WTC11 (cell line): ENCODE measurements at regions not wholly inside any gene's neighbourhood (a gene's known extent, or its start where the extent isn't known, plus 50 kb on each side); places are given as distances from the start of the nearest gene placed in this dataset.

ENCODE experiments used
- ATAC-seq: fragments of 200-7000 bp; cut with Tn5 transposase; 2 replicates; pipeline ENCODE4 v1.10.0; 2021; ENCODE audit warnings: mild to moderate bottlenecking, moderate library complexity
- CTCF ChIA-PET: fragments of 300-600 bp; sonication (Branson Sonifier 250); formaldehyde crosslinking; loops from one replicate; lab custom pipeline; 2021; ENCODE audit warnings: antibody characterized with exemption; lab: Charles Lee
- POLR2A ChIA-PET: fragments of 350-600 bp; sonication (Branson Sonifier 250); formaldehyde crosslinking; loops from one replicate; lab custom pipeline; 2021; ENCODE audit warnings: antibody characterized with exemption; lab: Charles Lee
- DNase-seq: peaks from one replicate; pipeline ENCODE4 v3.0.0; 2021; ENCODE audit warnings: low spot score
- H3K27ac Mint-ChIP-seq: 2 replicates; pipeline ENCODE4 v1.8.0; 2021; ENCODE audit warnings: mixed read lengths
- H3K27me3 Mint-ChIP-seq: 2 replicates; pipeline ENCODE4 v1.8.0; 2021; ENCODE audit warnings: low read depth, mild to moderate bottlenecking, moderate library complexity, mixed read lengths
- H3K36me3 Mint-ChIP-seq: 2 replicates; pipeline ENCODE4 v1.8.0; 2021; ENCODE audit warnings: mixed read lengths
- H3K4me1 Mint-ChIP-seq: 2 replicates; pipeline ENCODE4 v1.8.0; 2022; ENCODE audit warnings: mixed read lengths
- H3K4me3 Mint-ChIP-seq: 2 replicates; pipeline ENCODE4 v1.8.0; 2021; ENCODE audit warnings: mild to moderate bottlenecking, moderate library complexity, mixed read lengths
- H3K9me3 Mint-ChIP-seq: 2 replicates; pipeline ENCODE4 v1.8.0; 2021; ENCODE audit warnings: mixed read lengths
- ATF1 ChIP-seq: sonication (generic); formaldehyde crosslinking; IDR thresholded peaks from 2 replicates; pipeline ENCODE4 v1.8.1; 2023; ENCODE audit warnings: mild to moderate bottlenecking, moderate library complexity, missing genetic modification reagents
- CREB1 ChIP-seq: sonication (generic); formaldehyde crosslinking; IDR thresholded peaks from 2 replicates; pipeline ENCODE4 v1.8.0; 2023; ENCODE audit warnings: mild to moderate bottlenecking, missing genetic modification reagents
- FOXP4 ChIP-seq: sonication (generic); formaldehyde crosslinking; IDR thresholded peaks from 2 replicates; pipeline ENCODE4 v1.8.0; 2022; ENCODE audit warnings: mild to moderate bottlenecking, missing genetic modification reagents
- GRHL2 ChIP-seq: fragments of 250-450 bp; sonication (Bioruptor Pico); IDR thresholded peaks from 2 replicates; pipeline ENCODE4 v1.8.0; 2022; ENCODE audit warnings: mild to moderate bottlenecking, moderate library complexity; ENCODE audit not compliant: insufficient replicate concordance, severe bottlenecking
- GTF2I ChIP-seq: fragments of 250-450 bp; sonication (Bioruptor Pico); conservative IDR thresholded peaks from 2 replicates; pipeline ENCODE4 v1.4.0; 2021; ENCODE audit warnings: mild to moderate bottlenecking
- JAZF1 ChIP-seq: fragments of 250-450 bp; sonication (Bioruptor Pico); IDR thresholded peaks from 2 replicates; pipeline ENCODE4 v1.9.0; 2021; ENCODE audit warnings: moderate library complexity, mild to moderate bottlenecking, inconsistent platforms
- KAT7 ChIP-seq: sonication (generic); formaldehyde crosslinking; IDR thresholded peaks from 2 replicates; pipeline ENCODE4 v1.8.1; 2023; ENCODE audit warnings: missing genetic modification reagents, mild to moderate bottlenecking, borderline replicate concordance
- NR1H2 ChIP-seq: sonication (generic); formaldehyde crosslinking; IDR thresholded peaks from 2 replicates; pipeline ENCODE4 v1.9.0; 2021; ENCODE audit warnings: mild to moderate bottlenecking, moderate library complexity, missing genetic modification reagents
- RELA ChIP-seq: sonication (generic); formaldehyde crosslinking; IDR thresholded peaks from 2 replicates; pipeline ENCODE4 v1.8.1; 2022; ENCODE audit warnings: missing genetic modification reagents, mild to moderate bottlenecking, borderline replicate concordance
- RORB ChIP-seq: fragments of 250-450 bp; sonication (Bioruptor Pico); IDR thresholded peaks from 2 replicates; pipeline ENCODE4 v1.9.0; 2021; ENCODE audit warnings: mild to moderate bottlenecking
- SMAD3 ChIP-seq: sonication (generic); formaldehyde crosslinking; IDR thresholded peaks from 2 replicates; pipeline ENCODE4 v1.8.0; 2022; ENCODE audit warnings: missing genetic modification reagents, mild to moderate bottlenecking, borderline replicate concordance
- SOX15 ChIP-seq: fragments of 250-450 bp; sonication (Bioruptor Pico); IDR thresholded peaks from 2 replicates; pipeline ENCODE4 v1.9.0; 2021; ENCODE audit warnings: mild to moderate bottlenecking
- TCF7 ChIP-seq: sonication (generic); formaldehyde crosslinking; IDR thresholded peaks from 2 replicates; pipeline ENCODE4 v1.8.0; 2022; ENCODE audit warnings: mild to moderate bottlenecking, low read depth, missing genetic modification reagents, moderate library complexity
- ZNF317 ChIP-seq: sonication (generic); formaldehyde crosslinking; IDR thresholded peaks from 2 replicates; pipeline ENCODE4 v1.8.1; 2023; ENCODE audit warnings: low read depth, mild to moderate bottlenecking, moderate library complexity, missing genetic modification reagents, borderline replicate concordance
- ZNF396 ChIP-seq: fragments of 250-450 bp; sonication (Bioruptor Pico); IDR thresholded peaks from 2 replicates; pipeline ENCODE4 v1.8.0; 2021; ENCODE audit warnings: mild to moderate bottlenecking, moderate library complexity, borderline replicate concordance
- TF ChIP-seq, protein P1 (sequence below): fragments of 250-450 bp; sonication (Bioruptor Pico); IDR thresholded peaks from 2 replicates; pipeline ENCODE4 v1.9.0; 2021; ENCODE audit warnings: moderate library complexity, mild to moderate bottlenecking, inconsistent platforms, borderline replicate concordance
- TF ChIP-seq, protein P2 (sequence below): fragments of 250-450 bp; sonication (Bioruptor Pico); IDR thresholded peaks from 2 replicates; pipeline ENCODE4 v1.9.0; 2021; ENCODE audit warnings: mild to moderate bottlenecking
- TF ChIP-seq, protein P3 (sequence below): sonication (generic); formaldehyde crosslinking; IDR thresholded peaks from 2 replicates; pipeline ENCODE4 v1.8.0; 2023; ENCODE audit warnings: missing genetic modification reagents

DNA sequence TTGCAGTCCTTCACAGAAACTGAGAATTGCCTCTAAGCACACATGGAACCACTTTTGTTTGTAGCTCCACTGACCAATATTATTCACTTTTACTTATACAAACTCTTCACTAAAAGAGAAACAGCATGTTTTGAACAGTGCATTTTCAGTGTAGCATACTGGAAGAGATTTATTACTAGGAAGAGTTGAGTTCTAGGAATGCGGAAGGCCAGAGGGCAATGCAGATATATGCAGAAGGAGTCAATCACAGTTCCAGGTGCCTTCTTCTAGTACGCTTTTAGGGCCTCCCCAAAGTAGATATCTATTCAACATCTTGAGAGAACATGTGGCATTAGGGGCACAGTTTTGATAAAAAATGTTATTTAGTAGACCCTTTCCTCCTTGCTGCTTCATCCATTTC is 1654.0 kb upstream of the ZEB2 start (continued):
- TF ChIP-seq KAT7 (CRISPR knock-in tag): no peak
- TF ChIP-seq, protein P1, sequence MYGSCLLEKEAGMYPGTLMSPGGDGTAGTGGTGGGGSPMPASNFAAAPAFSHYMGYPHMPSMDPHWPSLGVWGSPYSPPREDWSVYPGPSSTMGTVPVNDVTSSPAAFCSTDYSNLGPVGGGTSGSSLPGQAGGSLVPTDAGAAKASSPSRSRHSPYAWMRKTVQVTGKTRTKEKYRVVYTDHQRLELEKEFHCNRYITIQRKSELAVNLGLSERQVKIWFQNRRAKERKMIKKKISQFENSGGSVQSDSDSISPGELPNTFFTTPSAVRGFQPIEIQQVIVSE (CRISPR knock-in tag): no peak
- no peak for TF ChIP-seq TCF7 (CRISPR knock-in tag)
- TF ChIP-seq, protein P2, sequence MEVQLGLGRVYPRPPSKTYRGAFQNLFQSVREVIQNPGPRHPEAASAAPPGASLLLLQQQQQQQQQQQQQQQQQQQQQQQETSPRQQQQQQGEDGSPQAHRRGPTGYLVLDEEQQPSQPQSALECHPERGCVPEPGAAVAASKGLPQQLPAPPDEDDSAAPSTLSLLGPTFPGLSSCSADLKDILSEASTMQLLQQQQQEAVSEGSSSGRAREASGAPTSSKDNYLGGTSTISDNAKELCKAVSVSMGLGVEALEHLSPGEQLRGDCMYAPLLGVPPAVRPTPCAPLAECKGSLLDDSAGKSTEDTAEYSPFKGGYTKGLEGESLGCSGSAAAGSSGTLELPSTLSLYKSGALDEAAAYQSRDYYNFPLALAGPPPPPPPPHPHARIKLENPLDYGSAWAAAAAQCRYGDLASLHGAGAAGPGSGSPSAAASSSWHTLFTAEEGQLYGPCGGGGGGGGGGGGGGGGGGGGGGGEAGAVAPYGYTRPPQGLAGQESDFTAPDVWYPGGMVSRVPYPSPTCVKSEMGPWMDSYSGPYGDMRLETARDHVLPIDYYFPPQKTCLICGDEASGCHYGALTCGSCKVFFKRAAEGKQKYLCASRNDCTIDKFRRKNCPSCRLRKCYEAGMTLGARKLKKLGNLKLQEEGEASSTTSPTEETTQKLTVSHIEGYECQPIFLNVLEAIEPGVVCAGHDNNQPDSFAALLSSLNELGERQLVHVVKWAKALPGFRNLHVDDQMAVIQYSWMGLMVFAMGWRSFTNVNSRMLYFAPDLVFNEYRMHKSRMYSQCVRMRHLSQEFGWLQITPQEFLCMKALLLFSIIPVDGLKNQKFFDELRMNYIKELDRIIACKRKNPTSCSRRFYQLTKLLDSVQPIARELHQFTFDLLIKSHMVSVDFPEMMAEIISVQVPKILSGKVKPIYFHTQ (CRISPR knock-in tag): no peak
- TF ChIP-seq, all 79 proteins: peak for 0

DNA sequence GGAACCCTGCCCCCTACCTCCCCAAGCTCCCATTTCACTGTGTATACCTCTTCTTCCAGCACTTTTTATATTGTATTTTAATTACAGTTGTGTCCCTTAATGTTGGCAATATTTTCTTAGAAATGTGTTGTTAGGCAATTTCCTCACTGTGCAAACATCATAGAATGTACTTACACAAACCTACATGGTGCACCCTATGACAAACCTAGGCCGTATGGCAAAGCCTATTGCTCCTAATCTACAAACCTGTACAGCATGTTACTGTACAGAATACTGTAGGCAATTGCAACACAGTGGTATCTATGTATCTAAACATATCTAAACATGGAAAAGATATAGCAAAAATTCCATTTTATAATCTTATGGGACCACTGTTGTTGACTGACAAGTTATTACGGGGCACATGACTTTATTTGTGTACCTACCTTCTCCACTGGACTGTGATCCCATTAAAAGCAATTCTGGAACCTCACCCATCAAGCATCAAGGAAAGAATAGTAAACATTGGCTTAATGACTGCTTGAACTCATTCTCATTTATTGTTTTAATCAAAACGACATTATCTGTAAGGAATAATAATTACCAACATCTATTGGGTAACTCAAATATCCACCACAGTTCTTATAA is 1641.5 kb upstream of the ZEB2 start:
- no peaks in the 10 kb centered on the region for H3K4me1 Mint-ChIP-seq
- H3K27me3 Mint-ChIP-seq: no peaks in the 10 kb centered on the region
- ATAC-seq (no peak), DNase-seq (no peak)
- TF ChIP-seq ZNF317 (CRISPR knock-in tag) (no peak), SOX15 (CRISPR knock-in tag) (no peak), CREB1 (no peak), ATF1 (CRISPR knock-in tag) (no peak), SMAD3 (no peak), JAZF1 (CRISPR knock-in tag) (no peak), RORB (CRISPR knock-in tag) (no peak), GTF2I (CRISPR knock-in tag) (no peak), RELA (CRISPR knock-in tag) (no peak), ZNF396 (CRISPR knock-in tag) (no peak), NR1H2 (CRISPR knock-in tag) (no peak), FOXP4 (CRISPR knock-in tag) (no peak), GRHL2 (CRISPR knock-in tag) (no peak)
- TF ChIP-seq, protein P1 (CRISPR knock-in tag): no peak
- TF ChIP-seq, protein P3, sequence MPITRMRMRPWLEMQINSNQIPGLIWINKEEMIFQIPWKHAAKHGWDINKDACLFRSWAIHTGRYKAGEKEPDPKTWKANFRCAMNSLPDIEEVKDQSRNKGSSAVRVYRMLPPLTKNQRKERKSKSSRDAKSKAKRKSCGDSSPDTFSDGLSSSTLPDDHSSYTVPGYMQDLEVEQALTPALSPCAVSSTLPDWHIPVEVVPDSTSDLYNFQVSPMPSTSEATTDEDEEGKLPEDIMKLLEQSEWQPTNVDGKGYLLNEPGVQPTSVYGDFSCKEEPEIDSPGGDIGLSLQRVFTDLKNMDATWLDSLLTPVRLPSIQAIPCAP (CRISPR knock-in tag): no peak
- TF ChIP-seq, all 79 proteins: peak for 0
- Mint-ChIP-seq H3K9me3 (no peaks in the 10 kb centered on the region), H3K4me3 (no peak overlapping the region), H3K36me3 (no peaks in the 10 kb centered on the region), H3K27ac (no peak overlapping the region)
- POLR2A ChIA-PET: no interaction called here
- CTCF ChIA-PET: no interaction called here
